D721Med (cell line): ENCODE measurements at regions not wholly inside any gene's neighbourhood (a gene's known extent, or its start where the extent isn't known, plus 50 kb on each side); places are given as distances from the start of the nearest gene placed in this dataset.
A peak's percentile ranks its signal among the peaks of the same experiment; 100 is the strongest.

Experiments
- DNase-seq: peaks from one replicate; pipeline ENCODE4 v3.0.0; 2011; ENCODE audit warnings: low spot score; ENCODE audit not compliant: insufficient read length
- FAIRE-seq: peaks from 2 replicates; lab custom pipeline; 2011; peaks lifted over from hg19 to GRCh38; lab: Jason Lieb, UNC
- TF ChIP-seq, protein P1 (sequence below): IDR thresholded peaks from 2 replicates; pipeline ENCODE4 v1.5.1; 2012; ENCODE audit warnings: mild to moderate bottlenecking, control low read depth; ENCODE audit not compliant: insufficient read depth; ENCODE audit errors: missing control alignments

DNA sequence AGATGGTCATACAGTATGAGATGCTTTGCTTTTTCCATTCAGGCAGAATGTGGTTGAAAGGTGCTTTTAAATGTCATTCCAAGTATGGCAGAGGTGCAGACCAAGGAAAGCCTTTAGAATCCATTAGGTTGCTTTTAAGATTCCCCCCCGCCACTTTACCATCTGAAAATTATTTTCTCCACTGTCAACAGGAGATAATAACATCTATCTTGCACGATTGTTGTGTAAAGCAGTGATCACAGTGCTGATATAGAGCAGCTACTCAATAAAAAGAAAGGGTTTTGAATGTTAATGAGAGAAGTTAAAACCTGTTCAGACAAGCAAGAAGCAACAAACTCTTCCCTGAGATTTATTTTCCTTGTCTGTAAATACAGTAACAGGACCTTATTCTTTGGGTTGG lies 372.5 kb upstream of the GCFC2 start:
- FAIRE-seq (no peak), DNase-seq (no peak)
- TF ChIP-seq, protein P1, sequence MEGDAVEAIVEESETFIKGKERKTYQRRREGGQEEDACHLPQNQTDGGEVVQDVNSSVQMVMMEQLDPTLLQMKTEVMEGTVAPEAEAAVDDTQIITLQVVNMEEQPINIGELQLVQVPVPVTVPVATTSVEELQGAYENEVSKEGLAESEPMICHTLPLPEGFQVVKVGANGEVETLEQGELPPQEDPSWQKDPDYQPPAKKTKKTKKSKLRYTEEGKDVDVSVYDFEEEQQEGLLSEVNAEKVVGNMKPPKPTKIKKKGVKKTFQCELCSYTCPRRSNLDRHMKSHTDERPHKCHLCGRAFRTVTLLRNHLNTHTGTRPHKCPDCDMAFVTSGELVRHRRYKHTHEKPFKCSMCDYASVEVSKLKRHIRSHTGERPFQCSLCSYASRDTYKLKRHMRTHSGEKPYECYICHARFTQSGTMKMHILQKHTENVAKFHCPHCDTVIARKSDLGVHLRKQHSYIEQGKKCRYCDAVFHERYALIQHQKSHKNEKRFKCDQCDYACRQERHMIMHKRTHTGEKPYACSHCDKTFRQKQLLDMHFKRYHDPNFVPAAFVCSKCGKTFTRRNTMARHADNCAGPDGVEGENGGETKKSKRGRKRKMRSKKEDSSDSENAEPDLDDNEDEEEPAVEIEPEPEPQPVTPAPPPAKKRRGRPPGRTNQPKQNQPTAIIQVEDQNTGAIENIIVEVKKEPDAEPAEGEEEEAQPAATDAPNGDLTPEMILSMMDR: no peak

DNA sequence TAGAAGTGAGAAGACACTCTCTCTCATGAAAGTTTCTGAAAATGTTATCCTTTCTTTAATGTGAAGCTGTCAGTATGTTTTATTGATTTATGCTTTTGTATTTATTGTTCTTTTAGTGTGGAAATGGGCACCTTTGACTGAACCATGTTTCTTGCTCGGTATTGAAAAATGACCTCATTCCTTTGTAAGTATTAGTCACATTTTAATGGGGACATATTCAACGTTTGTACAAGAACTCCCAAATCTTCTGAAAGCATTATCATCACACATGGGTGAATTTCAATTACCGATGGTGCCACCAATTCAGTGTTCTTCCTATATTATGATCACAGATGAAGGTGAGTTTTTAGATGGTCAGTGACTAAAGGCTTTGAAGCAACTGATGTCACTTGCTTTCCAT lies 371.8 kb upstream of the GCFC2 start:
- TF ChIP-seq, protein P1: no peak
- DNase-seq: no peak
- FAIRE-seq: no peak

DNA sequence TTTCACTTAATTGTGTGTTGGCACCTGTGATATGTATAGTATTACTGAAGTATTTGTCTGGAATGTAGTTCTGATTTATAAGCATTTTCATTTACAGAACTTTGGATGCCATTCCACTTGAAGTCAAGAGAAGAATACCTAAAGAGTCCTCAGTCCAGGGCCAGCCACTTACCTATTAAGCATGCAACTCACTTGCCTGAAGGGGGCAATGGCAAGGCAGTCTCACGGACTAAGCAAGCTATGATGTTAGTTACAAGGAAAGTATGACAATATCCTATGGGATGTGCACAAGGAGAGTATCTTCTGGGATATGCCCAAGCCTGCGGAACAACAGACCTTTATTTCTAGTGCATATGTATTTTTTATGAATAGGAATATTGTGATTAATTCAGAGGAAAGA lies 369.4 kb upstream of the GCFC2 start:
- FAIRE-seq (no peak), DNase-seq (no peak)
- TF ChIP-seq, protein P1: no peak

DNA sequence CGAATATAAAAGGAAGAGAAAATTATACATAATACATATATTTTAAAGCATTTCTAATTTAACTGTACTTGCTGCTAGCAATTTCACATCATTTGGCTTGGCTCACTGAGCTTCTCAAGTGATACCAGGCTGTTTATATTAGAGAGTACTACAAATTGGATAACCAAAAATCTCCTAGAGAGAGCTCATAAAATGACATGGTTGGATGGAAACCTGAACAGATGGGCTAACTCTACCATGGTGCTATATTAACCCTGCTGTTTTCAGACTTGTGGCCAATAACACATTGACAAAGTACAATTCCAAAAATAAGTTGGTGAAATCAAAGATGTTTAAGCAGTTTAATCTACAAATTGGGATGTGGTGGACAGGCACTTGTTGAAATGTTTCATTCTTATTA lies 364.4 kb upstream of the GCFC2 start:
- no peak for DNase-seq
- FAIRE-seq: no peak
- TF ChIP-seq, protein P1: no peak

DNA sequence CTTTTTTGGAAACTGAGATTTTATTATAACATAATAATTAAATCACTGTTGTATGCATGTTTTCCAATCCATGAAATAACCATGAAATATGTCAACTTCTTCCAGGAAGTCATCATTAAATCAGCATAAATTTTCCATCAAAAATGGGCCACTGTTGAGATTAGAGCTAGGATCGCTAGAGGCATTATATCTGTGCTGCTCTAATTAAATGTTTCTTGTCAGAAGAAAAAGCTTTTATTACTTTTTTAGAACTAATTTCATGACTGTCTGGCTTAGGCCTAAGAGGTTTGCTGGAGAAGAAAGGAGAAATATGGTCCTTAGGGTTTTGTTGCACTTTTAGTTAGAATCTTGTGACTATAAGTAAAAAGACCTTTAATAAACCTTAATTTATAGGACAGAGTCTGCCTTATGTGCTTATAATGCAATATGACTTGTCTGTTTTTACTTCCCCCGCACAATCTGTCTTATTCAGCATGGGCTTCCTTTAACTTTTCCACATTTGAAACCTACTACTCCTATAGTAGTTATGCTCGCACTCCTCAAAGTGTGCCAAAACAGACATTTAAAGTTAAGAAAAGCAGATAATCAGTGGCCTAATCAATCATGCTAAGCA lies 363.4 kb upstream of the GCFC2 start:
- TF ChIP-seq, protein P1: no peak
- DNase-seq (no peak), FAIRE-seq (no peak)

DNA sequence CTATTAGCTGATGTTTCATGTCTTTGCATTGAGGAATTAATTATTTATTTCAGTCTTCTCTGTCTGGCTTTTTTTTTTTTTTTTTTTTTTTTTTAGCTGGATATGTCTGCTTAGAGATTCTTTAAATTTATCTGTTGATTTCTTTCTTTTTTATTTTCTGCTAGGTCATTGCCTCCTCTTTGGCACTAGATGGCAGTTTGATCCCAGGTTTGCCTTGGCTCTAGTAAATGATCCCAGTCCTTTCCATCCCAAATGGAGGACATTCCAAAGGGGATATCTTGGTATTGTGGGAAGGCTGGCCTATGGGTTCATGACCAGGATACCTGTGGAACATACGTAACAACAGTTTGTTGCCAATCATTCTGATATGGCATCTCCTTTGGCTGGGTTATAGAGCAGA lies 339.5 kb upstream of the GCFC2 start:
- no peak for DNase-seq
- FAIRE-seq: no peak
- TF ChIP-seq, protein P1: peak; percentile 21

DNA sequence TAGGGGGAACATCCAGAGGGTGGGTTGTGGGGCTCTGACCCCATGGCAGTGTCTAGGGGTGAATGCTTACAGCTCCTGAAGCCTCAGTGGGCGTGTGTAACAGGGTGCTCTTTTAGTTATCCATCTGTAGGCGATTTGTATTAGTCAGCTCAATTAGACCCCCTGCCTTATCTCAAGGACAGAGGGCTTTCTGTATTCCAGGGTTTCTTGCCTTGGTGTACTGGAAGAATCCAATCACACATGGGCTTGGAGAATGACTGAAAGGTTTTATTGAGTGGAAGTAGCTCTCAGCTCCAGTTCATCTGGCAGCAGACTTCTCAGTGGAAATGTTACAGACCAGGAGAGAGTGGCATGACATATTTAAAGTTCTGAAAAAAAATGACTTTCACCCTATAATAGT lies 334.0 kb upstream of the GCFC2 start:
- FAIRE-seq (no peak), DNase-seq (no peak)
- TF ChIP-seq, protein P1: no peak
